Hepatocyte (in vitro differentiated cells): ENCODE measurements at regions not wholly inside any gene's neighbourhood (a gene's known extent, or its start where the extent isn't known, plus 50 kb on each side); places are given as distances from the start of the nearest gene placed in this dataset.
"Not testable (repeated sequence)": the region's sequence is repeated elsewhere in the genome, so short reads cannot be mapped to it uniquely, and the experiment has no call there.

Experiments
- DNase-seq: peaks from one replicate; pipeline ENCODE4 v3.0.0-alpha.2; 2016; ENCODE audit warnings: low spot score
- H2AFZ ChIP-seq: fragments of 200-600 bp; sonication (generic); 2 replicates; pipeline ENCODE4 v1.6.0; 2016; ENCODE audit warnings: antibody characterized with exemption, mild to moderate bottlenecking
- H3K27ac ChIP-seq: fragments of 200-600 bp; sonication (generic); 2 replicates; pipeline ENCODE4 v1.5.1; 2016; ENCODE audit warnings: mild to moderate bottlenecking
- H3K27me3 ChIP-seq: fragments of 200-600 bp; sonication (generic); 2 replicates; pipeline ENCODE4 v1.6.1; 2016
- H3K36me3 ChIP-seq: fragments of 200-600 bp; sonication (generic); replicated peaks from 2 replicates; pipeline ENCODE4 v1.5.1; 2016; ENCODE audit warnings: low read depth; ENCODE audit not compliant: insufficient read depth
- H3K4me1 ChIP-seq: fragments of 200-600 bp; sonication (generic); 2 replicates; pipeline ENCODE4 v1.5.1; 2016; ENCODE audit warnings: mild to moderate bottlenecking, moderate library complexity; ENCODE audit not compliant: insufficient read depth
- H3K4me2 ChIP-seq: fragments of 200-600 bp; sonication (generic); 2 replicates; pipeline ENCODE4 v1.6.0; 2016
- H3K4me3 ChIP-seq: fragments of 200-600 bp; sonication (generic); 2 replicates; pipeline ENCODE4 v1.5.1; 2016; ENCODE audit warnings: mild to moderate bottlenecking
- H3K79me2 ChIP-seq: fragments of 200-600 bp; sonication (generic); 2 replicates; pipeline ENCODE4 v1.6.0; 2017; ENCODE audit warnings: mild to moderate bottlenecking
- H3K9me2 ChIP-seq: fragments of 200-600 bp; sonication (generic); replicated peaks from 2 replicates; pipeline ENCODE4 v1.6.0; 2017; ENCODE audit warnings: mild to moderate bottlenecking; ENCODE audit not compliant: insufficient read depth
- H3K9me3 ChIP-seq: fragments of 200-600 bp; sonication (generic); 2 replicates; pipeline ENCODE4 v1.5.1; 2016; ENCODE audit warnings: low read depth, mild to moderate bottlenecking
- H4K20me1 ChIP-seq: fragments of 200-600 bp; sonication (generic); 2 replicates; pipeline ENCODE4 v1.6.0; 2016; ENCODE audit warnings: mild to moderate bottlenecking; ENCODE audit not compliant: insufficient read depth, poor library complexity, severe bottlenecking
- EZH2 ChIP-seq: fragments of 200-600 bp; sonication (generic); IDR thresholded peaks from 2 replicates; pipeline ENCODE4 v1.6.1; 2016; ENCODE audit warnings: antibody characterized with exemption, mild to moderate bottlenecking, borderline replicate concordance
- EZH2phosphoT487 ChIP-seq: fragments of 200-600 bp; sonication (generic); IDR thresholded peaks from one replicate; pipeline ENCODE4 v1.6.1; 2018; ENCODE audit warnings: antibody characterized with exemption, mild to moderate bottlenecking, low read depth, moderate library complexity; ENCODE audit not compliant: unreplicated experiment, severe bottlenecking
- WGBS: methylation state at CpG from one replicate; pipeline ENCODE4 v1.1.6; 2016; ENCODE audit warnings: low lambda C conversion rate; ENCODE audit errors: missing lambda C conversion rate; 5-methylcytosine and 5-hydroxymethylcytosine counted together
- TF ChIP-seq, protein P1 (sequence below): fragments of 200-600 bp; sonication (generic); IDR thresholded peaks from 2 replicates; pipeline ENCODE4 v1.5.1; 2016; ENCODE audit warnings: antibody characterized with exemption, mild to moderate bottlenecking; ENCODE audit not compliant: poor library complexity

DNA sequence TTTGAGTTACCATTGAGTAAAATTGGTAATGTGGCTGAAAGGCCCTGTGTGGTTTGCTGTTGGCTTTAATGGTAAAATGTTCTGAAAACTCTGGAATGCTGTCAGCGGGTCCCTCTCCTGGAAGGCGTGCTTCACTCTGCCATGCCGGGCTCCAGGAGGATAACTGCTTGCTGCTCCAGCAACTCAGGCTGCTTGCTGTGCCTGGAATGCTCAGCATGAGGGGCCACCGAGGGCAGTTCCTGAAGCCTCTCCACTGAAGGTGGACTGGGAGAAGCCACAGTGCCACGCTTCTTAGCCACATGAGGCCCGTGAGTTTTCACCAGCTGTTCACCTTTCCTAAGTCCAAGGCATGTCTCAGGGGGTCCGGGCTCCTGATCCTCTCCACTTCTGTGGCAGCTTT lies 90.4 kb upstream of the FAM110C start:
- H3K9me3 ChIP-seq, result no peaks in the 10 kb centered on the region
- no peak overlapping the region for H3K27ac ChIP-seq
- no peak overlapping the region for H3K4me2 ChIP-seq
- H4K20me1 ChIP-seq, result no peaks in the 10 kb centered on the region
- TF ChIP-seq EZH2phosphoT487, result no peak
- TF ChIP-seq EZH2, result no peak
- TF ChIP-seq, protein P1, sequence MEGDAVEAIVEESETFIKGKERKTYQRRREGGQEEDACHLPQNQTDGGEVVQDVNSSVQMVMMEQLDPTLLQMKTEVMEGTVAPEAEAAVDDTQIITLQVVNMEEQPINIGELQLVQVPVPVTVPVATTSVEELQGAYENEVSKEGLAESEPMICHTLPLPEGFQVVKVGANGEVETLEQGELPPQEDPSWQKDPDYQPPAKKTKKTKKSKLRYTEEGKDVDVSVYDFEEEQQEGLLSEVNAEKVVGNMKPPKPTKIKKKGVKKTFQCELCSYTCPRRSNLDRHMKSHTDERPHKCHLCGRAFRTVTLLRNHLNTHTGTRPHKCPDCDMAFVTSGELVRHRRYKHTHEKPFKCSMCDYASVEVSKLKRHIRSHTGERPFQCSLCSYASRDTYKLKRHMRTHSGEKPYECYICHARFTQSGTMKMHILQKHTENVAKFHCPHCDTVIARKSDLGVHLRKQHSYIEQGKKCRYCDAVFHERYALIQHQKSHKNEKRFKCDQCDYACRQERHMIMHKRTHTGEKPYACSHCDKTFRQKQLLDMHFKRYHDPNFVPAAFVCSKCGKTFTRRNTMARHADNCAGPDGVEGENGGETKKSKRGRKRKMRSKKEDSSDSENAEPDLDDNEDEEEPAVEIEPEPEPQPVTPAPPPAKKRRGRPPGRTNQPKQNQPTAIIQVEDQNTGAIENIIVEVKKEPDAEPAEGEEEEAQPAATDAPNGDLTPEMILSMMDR, result no peak
- 77% methylated on average over 7 of the region's 7 CpGs for WGBS
- no peaks in the 10 kb centered on the region for H3K9me2 ChIP-seq
- no peak overlapping the region for H3K4me3 ChIP-seq
- DNase-seq, result no peak
- no peaks in the 10 kb centered on the region for H3K27me3 ChIP-seq
- no peaks in the 10 kb centered on the region for H3K36me3 ChIP-seq
- H2AFZ ChIP-seq, result no peak overlapping the region
- no peaks in the 10 kb centered on the region for H3K79me2 ChIP-seq
- no peaks in the 10 kb centered on the region for H3K4me1 ChIP-seq

DNA sequence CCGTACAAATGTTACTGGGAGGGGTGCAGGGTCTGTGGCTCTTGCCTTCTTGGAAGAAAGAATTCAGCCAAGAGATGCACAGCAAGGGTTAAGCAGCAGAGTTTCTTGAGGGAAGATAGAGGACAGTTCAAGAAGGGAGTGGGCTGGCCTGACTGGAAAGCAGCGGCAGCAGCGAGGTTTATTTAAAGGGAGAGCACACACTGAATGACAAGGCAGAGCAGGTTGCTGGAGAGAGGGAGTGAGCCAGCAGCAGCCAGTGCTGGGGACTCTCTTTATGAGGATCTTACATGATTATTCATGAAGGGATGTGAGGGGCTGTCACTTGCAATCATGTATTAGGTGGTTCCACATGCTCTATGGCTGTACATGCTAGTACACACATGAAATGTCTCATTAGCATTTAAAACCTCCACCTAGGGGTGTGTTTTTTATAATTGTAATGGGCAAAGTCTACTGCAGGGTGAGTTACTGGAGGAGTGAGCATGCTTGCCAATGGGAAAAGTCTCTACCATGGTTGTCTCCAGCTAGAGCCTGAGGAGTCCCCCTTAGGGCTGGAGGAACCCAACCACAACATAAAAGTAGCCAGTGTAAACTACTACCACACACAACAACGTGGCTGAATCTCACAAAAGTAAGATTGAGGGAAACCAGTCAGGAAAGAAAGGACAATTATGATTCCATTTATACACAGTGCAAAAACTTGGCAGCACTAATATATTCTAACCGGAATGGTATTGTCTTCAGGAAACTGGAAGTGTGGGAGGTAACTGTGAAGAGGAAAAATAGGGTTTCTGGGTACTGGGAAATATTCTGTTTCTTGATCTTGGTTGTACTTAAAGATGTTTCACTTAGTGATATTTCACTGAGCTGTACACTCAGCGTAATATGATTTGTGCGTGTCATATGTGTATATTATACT lies 87.6 kb upstream of the FAM110C start:
- Histone ChIP-seq H3K4me2 (no peak overlapping the region), H3K4me1 (no peaks in the 10 kb centered on the region), H3K27ac (no peak overlapping the region), H3K9me2 (no peaks in the 10 kb centered on the region), H4K20me1 (no peaks in the 10 kb centered on the region), H2AFZ (no peak overlapping the region), H3K4me3 (no peak overlapping the region), H3K36me3 (no peaks in the 10 kb centered on the region), H3K79me2 (no peaks in the 10 kb centered on the region), H3K27me3 (no peaks in the 10 kb centered on the region), H3K9me3 (no peaks in the 10 kb centered on the region)
- peak; percentile 37 for DNase-seq
- no peak for TF ChIP-seq EZH2
- TF ChIP-seq EZH2phosphoT487, result no peak
- TF ChIP-seq, protein P1, result no peak
- WGBS, result 62% methylated on average over 7 of the region's 7 CpGs

DNA sequence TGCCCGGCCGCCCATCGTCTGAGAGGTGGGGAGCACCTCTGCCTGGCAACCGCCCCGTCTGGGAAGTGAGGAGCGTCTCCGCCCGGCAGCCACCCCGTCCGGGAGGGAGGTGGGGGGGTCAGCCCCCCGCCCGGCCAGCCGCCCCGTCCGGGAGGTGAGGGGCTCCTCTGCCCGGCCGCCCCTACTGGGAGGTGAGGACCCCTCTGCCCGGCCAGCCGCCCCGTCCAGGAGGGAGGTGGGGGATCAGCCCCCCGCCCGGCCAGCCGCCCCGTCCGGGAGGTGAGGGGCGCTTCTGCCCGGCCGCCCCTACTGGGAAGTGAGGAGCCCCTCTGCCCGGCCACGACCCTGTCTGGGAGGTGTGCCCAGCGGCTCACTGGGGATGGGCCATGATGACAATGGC lies 80.5 kb upstream of the FAM110C start:
- H3K27me3 ChIP-seq, H3K27ac ChIP-seq, H3K4me1 ChIP-seq, DNase-seq, H2AFZ ChIP-seq, H3K4me3 ChIP-seq, H3K4me2 ChIP-seq, H3K36me3 ChIP-seq, H3K9me2 ChIP-seq, H4K20me1 ChIP-seq, H3K79me2 ChIP-seq, H3K9me3 ChIP-seq: not testable (repeated sequence)
- 100% methylated on average over 2 of the region's 31 CpGs for WGBS

DNA sequence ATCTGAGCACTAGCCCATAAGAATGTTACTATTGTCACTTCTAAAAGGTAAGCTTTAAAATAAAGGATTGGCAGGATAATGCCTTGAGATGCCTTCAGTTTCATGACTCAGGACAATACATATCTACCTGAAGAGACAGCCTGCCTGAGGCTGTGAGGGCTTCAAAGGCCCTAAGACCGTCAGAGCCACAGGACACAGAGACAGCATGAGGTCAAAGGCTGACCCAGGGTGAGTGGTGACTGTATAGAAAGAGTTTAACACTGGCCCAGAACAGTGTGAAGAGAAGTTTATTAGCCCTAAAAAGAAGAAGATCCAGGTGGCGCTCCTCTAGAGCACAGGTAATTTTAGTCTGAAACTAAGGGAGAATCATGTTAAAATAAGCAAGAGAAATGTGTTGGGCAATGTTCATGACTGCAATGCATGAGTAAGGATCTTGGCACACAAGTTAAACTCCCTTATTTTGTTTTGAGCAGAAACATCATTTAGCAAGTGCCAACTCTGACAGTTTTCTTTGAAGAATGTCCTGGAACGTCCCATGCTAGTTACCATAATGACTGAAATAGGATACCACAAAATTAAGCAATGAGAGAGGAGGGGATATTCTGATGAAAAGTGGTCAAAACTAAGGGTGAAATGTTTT lies 78.1 kb upstream of the FAM110C start:
- Histone ChIP-seq H2AFZ (no peak overlapping the region), H3K4me3 (no peak overlapping the region), H3K79me2 (no peaks in the 10 kb centered on the region), H3K9me3 (no peaks in the 10 kb centered on the region), H4K20me1 (no peaks in the 10 kb centered on the region), H3K27me3 (no peaks in the 10 kb centered on the region), H3K4me1 (no peaks in the 10 kb centered on the region), H3K27ac (no peak overlapping the region), H3K9me2 (no peaks in the 10 kb centered on the region), H3K4me2 (no peak overlapping the region), H3K36me3 (no peaks in the 10 kb centered on the region)
- no peak for TF ChIP-seq EZH2phosphoT487
- TF ChIP-seq, protein P1, result no peak
- no peak for TF ChIP-seq EZH2
- no peak for DNase-seq
- WGBS, result 65% methylated on average over 3 of the region's 3 CpGs
